ENCODE measurements at regions not wholly inside any gene's neighbourhood (a gene's known extent, or its start where the extent isn't known, plus 50 kb on each side); places are given as distances from the start of the nearest gene placed in this dataset.
"Not testable (repeated sequence)": the region's sequence is repeated elsewhere in the genome, so short reads cannot be mapped to it uniquely, and the experiment has no call there.

- no peak for DNase-seq
These were observed 204.8 kb upstream of the VCX start for GRCh38 chrX:7638078-7638710.

- DNase-seq = no peak
These were observed 205.9 kb upstream of the VCX start for GRCh38 chrX:7637066-7637465.

GRCh38 chrX:7635604-7636003 lies 207.4 kb upstream of the VCX start:
- DNase-seq = no peak

GRCh38 chrX:7620560-7620959 lies 222.4 kb upstream of the VCX start:
- DNase-seq = no peak

- DNase-seq = no peak
These were observed 225.0 kb upstream of the VCX start for GRCh38 chrX:7617994-7618393.

GRCh38 chrX:7614616-7615015 lies 228.4 kb upstream of the VCX start:
- DNase-seq = no peak

GRCh38 chrX:7608625-7609024 lies 234.3 kb upstream of the VCX start:
- not testable (repeated sequence) for DNase-seq

GRCh38 chrX:7606039-7606652 lies 236.8 kb upstream of the VCX start:
- no peak for DNase-seq

- DNase-seq = no peak
These were observed 239.6 kb upstream of the VCX start for GRCh38 chrX:7603387-7603786.

- DNase-seq = no peak
These were observed 246.1 kb upstream of the VCX start for GRCh38 chrX:7596822-7597221.

- DNase-seq = not testable (repeated sequence)
These were observed 249.6 kb upstream of the VCX start for GRCh38 chrX:7593370-7593769.

- DNase-seq = peak; percentile 0
These were observed 256.8 kb upstream of the VCX start for GRCh38 chrX:7586126-7586525.

GRCh38 chrX:7582191-7582590 lies 260.8 kb upstream of the VCX start:
- no peak for DNase-seq

- DNase-seq = no peak
These were observed 262.8 kb upstream of the VCX start for GRCh38 chrX:7580127-7580526.

GRCh38 chrX:7574325-7574724 lies 268.6 kb upstream of the VCX start:
- no peak for DNase-seq

- no peak for DNase-seq
These were observed 272.4 kb upstream of the VCX start for GRCh38 chrX:7570432-7571029.

GRCh38 chrX:7568597-7568996 lies 274.4 kb upstream of the VCX start:
- no peak for DNase-seq

- DNase-seq = no peak
These were observed 274.8 kb upstream of the VCX start for GRCh38 chrX:7568130-7568529.

GRCh38 chrX:7552760-7553159 lies 290.2 kb upstream of the VCX start:
- DNase-seq = no peak

GRCh38 chrX:7546551-7547080 lies 296.4 kb upstream of the VCX start:
- DNase-seq = no peak

- no peak for DNase-seq
These were observed 297.4 kb upstream of the VCX start for GRCh38 chrX:7545564-7545963.

- no peak for DNase-seq
These were observed 300.2 kb upstream of the VCX start for GRCh38 chrX:7542587-7543380.

GRCh38 chrX:7522860-7523259 lies 320.1 kb upstream of the VCX start:
- no peak for DNase-seq

Measured in fibroblast of skin of abdomen (primary cell).